A673 (cell line): ENCODE measurements at regions not wholly inside any gene's neighbourhood (a gene's known extent, or its start where the extent isn't known, plus 50 kb on each side); places are given as distances from the start of the nearest gene placed in this dataset.

Experiments used
- BruUV-seq: library from RNA; stranded (reverse); fragments of 400-500 nt; replicated peaks from 2 replicates; lab custom pipeline; 2021; lab: Mats Ljungman, UMichigan
- CTCF ChIA-PET: fragments of 300-600 bp; sonication (Branson Sonifier 250); formaldehyde crosslinking; loops from one replicate; lab custom pipeline; 2022; ENCODE audit warnings: antibody characterized with exemption; lab: Charles Lee
- POLR2A ChIA-PET: fragments of 300-600 bp; sonication (Branson Sonifier 250); formaldehyde crosslinking; loops from one replicate; lab custom pipeline; 2022; ENCODE audit warnings: antibody characterized with exemption; ENCODE audit not compliant: low non-redundant PET; lab: Charles Lee
- DNase-seq: peaks from one replicate; pipeline ENCODE4 v3.0.0-alpha.2; 2015; ENCODE audit warnings: low spot score
- H3K27ac ChIP-seq: fragments of 200-600 bp; sonication (generic); 2 replicates; pipeline ENCODE4 v1.5.1; 2016; ENCODE audit warnings: mixed run types, low read depth, mild to moderate bottlenecking, mixed read lengths, antibody characterized with exemption, low read length; ENCODE audit not compliant: poor library complexity, severe bottlenecking
- H3K27me3 ChIP-seq: fragments of 200-600 bp; sonication (generic); replicated peaks from 2 replicates; pipeline ENCODE4 v1.6.1; 2017; ENCODE audit warnings: mixed run types, low read depth, mild to moderate bottlenecking, mixed read lengths, antibody characterized with exemption, low read length; ENCODE audit not compliant: insufficient read depth, poor library complexity
- H3K36me3 ChIP-seq: fragments of 200-600 bp; sonication (generic); 2 replicates; pipeline ENCODE4 v1.6.1; 2016; ENCODE audit warnings: mixed run types, mild to moderate bottlenecking, mixed read lengths, antibody characterized with exemption, low read length; ENCODE audit not compliant: insufficient read depth, poor library complexity, severe bottlenecking
- H3K4me1 ChIP-seq: fragments of 200-600 bp; sonication (generic); 2 replicates; pipeline ENCODE4 v1.6.1; 2017; ENCODE audit warnings: mixed run types, mild to moderate bottlenecking, mixed read lengths, antibody characterized with exemption, low read length; ENCODE audit not compliant: insufficient read depth, poor library complexity, severe bottlenecking
- H3K4me3 ChIP-seq: fragments of 200-600 bp; sonication (generic); 2 replicates; pipeline ENCODE4 v1.5.1; 2016; ENCODE audit warnings: low read depth, mixed run types, mild to moderate bottlenecking, mixed read lengths, low read length; ENCODE audit not compliant: poor library complexity, severe bottlenecking
- H3K9me3 ChIP-seq: fragments of 200-600 bp; sonication (generic); 2 replicates; pipeline ENCODE4 v1.6.1; 2016; ENCODE audit warnings: mixed run types, low read depth, mild to moderate bottlenecking, mixed read lengths, antibody characterized with exemption, low read length; ENCODE audit not compliant: poor library complexity, severe bottlenecking
- CTCF ChIP-seq: fragments of 300-800, 200-600 bp; sonication (generic); conservative IDR thresholded peaks from 2 replicates; pipeline ENCODE4 v1.5.1; 2017; ENCODE audit warnings: low read depth, mild to moderate bottlenecking, antibody characterized with exemption, low read length, moderate library complexity, mixed read lengths
- EZH2 ChIP-seq: fragments of 200-600 bp; sonication (generic); IDR thresholded peaks from 2 replicates; pipeline ENCODE4 v1.6.1; 2017; ENCODE audit warnings: borderline replicate concordance, low read depth, mild to moderate bottlenecking, mixed read lengths, antibody characterized with exemption, low read length; ENCODE audit not compliant: poor library complexity, severe bottlenecking
- intact Hi-C: fragments of 100-400 bp; cut with micrococcal nuclease; formaldehyde crosslinking; loops from one replicate; pipeline ENCODE4 v1.10.0; 2022; ENCODE audit not compliant: unreplicated experiment

GRCh38 chr17:77487677-77488530 is 347.1 kb downstream of the SEC14L1 start:
- no peaks in the 10 kb centered on the region for H3K9me3 ChIP-seq
- TF ChIP-seq EZH2: no peak
- no peak for TF ChIP-seq CTCF
- no peak for DNase-seq
- BruUV-seq: no TSS peak
- H3K27me3 ChIP-seq: no peaks in the 10 kb centered on the region
- ChIA-PET CTCF (no interaction called here), POLR2A (no interaction called here)
- no peaks in the 10 kb centered on the region for H3K4me1 ChIP-seq
- no peak overlapping the region for H3K4me3 ChIP-seq
- intact Hi-C loops: no loop called here
- H3K27ac ChIP-seq: no peak overlapping the region
- H3K36me3 ChIP-seq: peaks cover 30% of the 10 kb centered on the region

DNA sequence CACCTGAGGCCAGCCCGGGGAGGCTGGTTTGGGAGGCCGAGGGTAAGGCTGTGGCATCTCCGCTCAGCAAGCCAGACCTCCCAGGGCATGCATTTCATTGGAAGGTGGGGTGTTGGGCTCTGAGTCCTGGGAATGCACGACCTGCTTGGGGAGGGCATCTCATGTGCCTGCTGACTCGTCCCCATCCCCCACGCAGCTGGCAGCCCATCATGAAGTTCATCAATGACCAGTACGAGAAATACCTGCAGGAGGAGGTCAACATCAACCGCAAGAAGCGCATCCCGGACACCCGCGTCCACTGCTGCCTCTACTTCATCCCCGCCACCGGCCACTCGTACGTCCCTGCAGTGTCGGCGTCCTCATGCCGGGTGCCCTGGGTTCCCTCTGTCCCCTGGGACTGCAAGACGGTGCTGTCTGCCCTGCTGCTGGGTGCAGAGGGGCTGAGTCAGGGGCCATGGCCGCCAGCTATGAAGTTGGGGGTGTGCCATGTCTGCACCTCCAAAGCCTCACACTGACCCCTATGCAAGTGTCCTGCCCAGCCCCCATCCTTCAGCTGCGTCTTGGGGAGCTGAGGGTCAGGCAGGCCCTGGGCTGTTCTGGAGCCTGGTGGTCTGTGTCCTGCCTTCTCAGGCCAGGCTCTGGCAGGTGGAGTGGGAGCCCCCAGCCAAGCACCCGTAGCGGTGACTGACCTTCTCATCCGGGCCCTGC is 347.9 kb downstream of the SEC14L1 start:
- Histone ChIP-seq H3K9me3 (no peaks in the 10 kb centered on the region), H3K27ac (no peak overlapping the region), H3K27me3 (no peaks in the 10 kb centered on the region), H3K36me3 (peaks cover 29% of the 10 kb centered on the region), H3K4me3 (no peak overlapping the region), H3K4me1 (no peaks in the 10 kb centered on the region)
- CTCF ChIA-PET: no interaction called here
- POLR2A ChIA-PET: no interaction called here
- no peak for TF ChIP-seq CTCF
- TF ChIP-seq EZH2: no peak
- DNase-seq: no peak
- intact Hi-C loops: no loop called here
- BruUV-seq: no TSS peak

- H3K27me3 ChIP-seq: no peaks in the 10 kb centered on the region
- TF ChIP-seq EZH2 (no peak), CTCF (no peak)
- no TSS peak for BruUV-seq
- intact Hi-C loops: no loop called here
- no peak overlapping the region for H3K4me3 ChIP-seq
- no peak overlapping the region for H3K27ac ChIP-seq
- CTCF ChIA-PET: no interaction called here
- H3K36me3 ChIP-seq: peaks cover 29% of the 10 kb centered on the region
- H3K9me3 ChIP-seq: no peaks in the 10 kb centered on the region
- no peak for DNase-seq
- POLR2A ChIA-PET: no interaction called here
- peaks cover under 1% of the 10 kb centered on the region for H3K4me1 ChIP-seq
Observed at GRCh38 chr17:77489239-77489892, 348.6 kb downstream of the SEC14L1 start.
